Mucosa of rectum (tissue), 2 donors: ENCODE measurements at regions not wholly inside any gene's neighbourhood (a gene's known extent, or its start where the extent isn't known, plus 50 kb on each side); places are given as distances from the start of the nearest gene placed in this dataset.

Experiments used
- H3K27ac ChIP-seq, 2 donors: one replicate each; pipeline ENCODE4 v1.7.0; 2013; ENCODE audit warnings: inconsistent platforms in 2 of 2, low read depth in 2 of 2, low read length in 2 of 2
- H3K27me3 ChIP-seq, 2 donors: one replicate each; pipeline ENCODE4 v1.7.0; 2013; ENCODE audit warnings: low read length in 2 of 2; ENCODE audit not compliant: control insufficient read depth in 2 of 2, insufficient read depth in 2 of 2
- H3K36me3 ChIP-seq, 2 donors: one replicate each; pipeline ENCODE4 v1.7.0; 2013; ENCODE audit warnings: low read length in 2 of 2; ENCODE audit not compliant: control insufficient read depth in 2 of 2, insufficient read depth in 2 of 2
- H3K4me1 ChIP-seq, 2 donors: one replicate each; pipeline ENCODE4 v1.7.0; 2013; ENCODE audit warnings: low read length in 2 of 2, mild to moderate bottlenecking in 1 of 2; ENCODE audit not compliant: control insufficient read depth in 2 of 2, insufficient read depth in 2 of 2
- H3K4me3 ChIP-seq, 2 donors: one replicate each; pipeline ENCODE4 v1.7.0; 2013; ENCODE audit warnings: low read length in 2 of 2
- H3K9ac ChIP-seq, 2 donors: one replicate each; pipeline ENCODE4 v1.7.0; 2013; ENCODE audit warnings: low read length in 2 of 2, low read depth in 1 of 2, mild to moderate bottlenecking in 1 of 2
- H3K9me3 ChIP-seq, 2 donors: one replicate each; pipeline ENCODE4 v1.7.0; 2013; ENCODE audit warnings: low read length in 2 of 2; ENCODE audit not compliant: control insufficient read depth in 2 of 2
- donor health status: healthy.
- donor health status: Normal muscosa, but diverticular disease.

DNA sequence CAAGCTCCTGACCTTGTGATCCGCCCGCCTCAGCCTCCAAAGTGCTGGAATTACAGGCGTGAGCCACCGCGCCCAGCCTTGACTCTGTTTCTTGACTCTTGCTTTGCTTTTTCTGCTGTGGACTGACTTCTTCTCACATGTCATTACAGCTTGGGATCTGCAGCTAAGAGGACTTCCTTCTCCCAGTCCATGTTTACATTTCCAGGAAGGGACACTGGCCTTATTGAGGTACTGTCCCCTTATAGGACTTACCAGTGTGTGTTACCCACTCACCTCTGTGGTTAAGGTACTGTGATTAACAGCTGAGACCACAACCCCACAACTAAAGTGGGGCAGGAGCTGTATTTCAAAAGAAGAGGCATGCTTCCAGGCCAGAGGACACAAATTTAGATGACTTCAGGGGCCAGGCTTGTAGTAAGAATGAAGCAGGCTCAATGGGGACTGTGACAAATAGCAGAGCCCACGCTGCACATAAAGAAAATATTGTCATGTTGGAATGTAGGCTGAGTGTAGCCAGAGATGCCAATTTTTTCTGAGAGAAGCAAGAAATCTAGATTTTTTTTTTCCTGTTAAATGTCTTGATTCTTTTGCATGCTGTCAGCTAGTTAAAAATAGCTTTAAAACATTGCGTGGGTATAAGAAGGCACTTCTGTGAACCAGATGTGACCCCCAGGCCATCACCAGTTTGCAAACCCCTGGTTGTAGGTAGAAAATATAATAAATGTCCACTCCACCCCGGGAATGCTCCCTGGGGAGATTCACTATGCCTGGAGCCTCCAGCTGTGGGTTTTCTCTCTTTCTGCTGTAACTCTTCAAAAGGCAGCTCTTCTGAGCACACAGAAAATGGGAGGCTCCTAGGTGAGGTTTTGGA, 75.0 kb downstream of the PTPDC1 start:
- Histone ChIP-seq H3K36me3 (no peaks in the 10 kb centered on the region), H3K27ac (peak overlapping the region in 1 of 2 donors; percentile 32), H3K27me3 (no peaks in the 10 kb centered on the region), H3K9ac (no peak overlapping the region), H3K4me1 (peaks cover 7 to 8% of the 10 kb centered on the region in 2 donors), H3K4me3 (no peak overlapping the region), H3K9me3 (no peaks in the 10 kb centered on the region)

GRCh38 chr9:94160594-94161501, 76.6 kb downstream of the PTPDC1 start:
- Histone ChIP-seq H3K36me3 (no peaks in the 10 kb centered on the region), H3K9me3 (no peaks in the 10 kb centered on the region), H3K9ac (no peak overlapping the region), H3K4me3 (no peak overlapping the region), H3K27ac (no peak overlapping the region), H3K4me1 (peaks cover 12 to 13% of the 10 kb centered on the region in 2 donors), H3K27me3 (no peaks in the 10 kb centered on the region)

- H3K36me3 ChIP-seq, result no peaks in the 10 kb centered on the region
- H3K9me3 ChIP-seq, result no peaks in the 10 kb centered on the region
- peaks cover 10 to 11% of the 10 kb centered on the region in 2 donors for H3K4me1 ChIP-seq
- no peak overlapping the region for H3K4me3 ChIP-seq
- H3K27ac ChIP-seq, result no peak overlapping the region
- no peak overlapping the region for H3K9ac ChIP-seq
- no peaks in the 10 kb centered on the region for H3K27me3 ChIP-seq
These were observed 77.4 kb downstream of the PTPDC1 start for GRCh38 chr9:94161673-94162072.

GRCh38 chr9:94164806-94165549, 80.7 kb downstream of the PTPDC1 start:
- H3K27ac ChIP-seq, result peak overlapping the region in 1 of 2 donors; percentile 52
- H3K4me3 ChIP-seq, result peak overlapping the region in 1 of 2 donors; percentile 70
- peak overlapping the region in 1 of 2 donors; percentile 47 for H3K9ac ChIP-seq
- H3K36me3 ChIP-seq, result no peaks in the 10 kb centered on the region
- no peaks in the 10 kb centered on the region for H3K9me3 ChIP-seq
- peaks cover 16% of the 10 kb centered on the region in 2 donors for H3K4me1 ChIP-seq
- H3K27me3 ChIP-seq, result no peaks in the 10 kb centered on the region

GRCh38 chr9:94165592-94166235, 81.5 kb downstream of the PTPDC1 start:
- Histone ChIP-seq H3K4me3 (peak overlapping the region; percentile 70 to 96), H3K36me3 (no peaks in the 10 kb centered on the region), H3K27ac (peak overlapping the region; percentile 99 to 100), H3K4me1 (peaks cover 16% of the 10 kb centered on the region in 2 donors), H3K9me3 (no peaks in the 10 kb centered on the region), H3K9ac (peak overlapping the region; percentile 84 to 98), H3K27me3 (no peaks in the 10 kb centered on the region)

- Histone ChIP-seq H3K4me1 (peaks cover 16% of the 10 kb centered on the region in 2 donors), H3K4me3 (peak overlapping the region; percentile 79 to 96), H3K27me3 (no peaks in the 10 kb centered on the region), H3K9ac (peak overlapping the region; percentile 84 to 98), H3K36me3 (no peaks in the 10 kb centered on the region), H3K9me3 (no peaks in the 10 kb centered on the region), H3K27ac (peak overlapping the region; percentile 99 to 100)
These were observed 82.1 kb downstream of the PTPDC1 start for GRCh38 chr9:94166236-94166975.

DNA sequence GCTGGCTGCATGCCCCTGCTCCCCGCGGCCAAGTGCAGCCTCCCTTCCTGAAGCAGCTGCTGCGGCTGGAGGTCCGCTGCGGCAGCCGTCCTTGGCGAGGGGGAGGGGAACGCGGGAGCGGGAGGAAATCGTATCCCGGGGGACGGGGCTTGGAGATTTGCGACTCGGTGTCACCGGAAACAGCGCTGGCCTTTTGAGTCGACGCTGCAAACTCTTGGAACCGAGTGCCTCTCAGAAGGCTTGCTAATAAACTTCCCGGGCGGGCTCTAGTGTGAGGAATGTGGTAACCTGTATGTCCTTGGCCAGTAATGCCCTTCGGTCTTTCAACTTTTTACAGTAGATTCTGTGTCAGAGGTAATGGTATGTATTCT, 82.7 kb downstream of the PTPDC1 start:
- peaks cover 16% of the 10 kb centered on the region in 2 donors for H3K4me1 ChIP-seq
- no peaks in the 10 kb centered on the region for H3K36me3 ChIP-seq
- no peaks in the 10 kb centered on the region for H3K27me3 ChIP-seq
- H3K9me3 ChIP-seq, result no peaks in the 10 kb centered on the region
- peak overlapping the region; percentile 99 to 100 for H3K27ac ChIP-seq
- peak overlapping the region; percentile 79 to 96 for H3K4me3 ChIP-seq
- H3K9ac ChIP-seq, result peak overlapping the region; percentile 56 to 76

GRCh38 chr9:94167376-94167890, 83.2 kb downstream of the PTPDC1 start:
- Histone ChIP-seq H3K36me3 (no peaks in the 10 kb centered on the region), H3K9ac (peak overlapping the region; percentile 56 to 76), H3K9me3 (no peaks in the 10 kb centered on the region), H3K4me3 (peak overlapping the region; percentile 79 to 96), H3K27me3 (no peaks in the 10 kb centered on the region), H3K27ac (peak overlapping the region; percentile 99 to 100), H3K4me1 (peaks cover 16% of the 10 kb centered on the region in 2 donors)
